ENCODE measurements at regions not wholly inside any gene's neighbourhood (a gene's known extent, or its start where the extent isn't known, plus 50 kb on each side); places are given as distances from the start of the nearest gene placed in this dataset.

GRCh38 chr2:35163948-35164347 lies 1191.6 kb upstream of the CRIM1 start:
- no peaks in the 10 kb centered on the region for H3K36me3 ChIP-seq (ENCODE audit: control insufficient read depth in 2 of 4, insufficient read depth in 4 of 4, low read length in 3 of 4)
- H3K18ac ChIP-seq (ENCODE audit: extremely low read depth, low read length): no peak overlapping the region
- no peak overlapping the region for H2BK20ac ChIP-seq (ENCODE audit: low read length)
- H3K9me3 ChIP-seq (ENCODE audit: insufficient read depth in 2 of 2, low read depth in 1 of 2, low read length in 1 of 2): no peaks in the 10 kb centered on the region
- H2BK15ac ChIP-seq (ENCODE audit: low read length): no peak overlapping the region
- H3K9ac ChIP-seq (replicated peaks in 1 of 4; ENCODE audit: extremely low read depth in 1 of 4, low read depth in 3 of 4, low read length in 3 of 4): no peak overlapping the region
- FAIRE-seq: no peak
- H3K79me1 ChIP-seq (ENCODE audit: low read depth, low read length): no peaks in the 10 kb centered on the region
- DNase-seq (ENCODE audit: low read depth in 1 of 2, low spot score in 2 of 2): no peak
- H3K4me3 ChIP-seq (ENCODE audit: extremely low read depth in 1 of 4, insufficient read depth in 2 of 4, low read depth in 3 of 4, low read length in 4 of 4): no peak overlapping the region
- no peaks in the 10 kb centered on the region for H3K79me2 ChIP-seq (ENCODE audit: control insufficient read depth in 1 of 2, insufficient read depth in 2 of 2, low read length in 2 of 2)
- no peak overlapping the region for H3K23ac ChIP-seq (ENCODE audit: insufficient read length)
- H3K23me2 ChIP-seq (ENCODE audit: low read depth, low read length): no peaks in the 10 kb centered on the region
- no peaks in the 10 kb centered on the region for H3K27me3 ChIP-seq (replicated peaks in 1 of 4; ENCODE audit: control insufficient read depth in 3 of 4, extremely low read depth in 1 of 4, insufficient read depth in 3 of 4, low read length in 3 of 4)
- POLR2A ChIA-PET (ENCODE audit: partially characterized antibody): no interaction called here
- no peak overlapping the region for H2AK5ac ChIP-seq (ENCODE audit: low read depth, low read length)
- 96% methylated on average over 2 of the region's 2 CpGs; no CpG with 5 or more reads in 1 of the 2 experiments for WGBS, 2 experiments (ENCODE audit: extremely low coverage in 1 of 2, insufficient coverage in 1 of 2, insufficient read length in 1 of 2, insufficient replicate concordance in 2 of 2, low coverage in 1 of 2, low lambda C conversion rate in 2 of 2, missing lambda C conversion rate in 1 of 2)
- H2BK120ac ChIP-seq (replicated peaks; ENCODE audit: low read depth, low read length): no peak overlapping the region
- H2BK5ac ChIP-seq (ENCODE audit: low read depth, low read length): no peak overlapping the region
- H4K8ac ChIP-seq (ENCODE audit: extremely low read depth, insufficient read depth, low read length): no peak overlapping the region
- no peak overlapping the region for H3K4ac ChIP-seq (replicated peaks; ENCODE audit: insufficient read length, low read depth, low read length)
- H4K91ac ChIP-seq (replicated peaks; ENCODE audit: insufficient read length, low read length): no peak overlapping the region
- no peak overlapping the region for H3K56ac ChIP-seq (replicated peaks; ENCODE audit: insufficient read length, low read depth, low read length)
- H2AFZ ChIP-seq (ENCODE audit: low read length): no peak overlapping the region
- H2BK12ac ChIP-seq (ENCODE audit: low read depth, low read length): no peak overlapping the region
- no peaks in the 10 kb centered on the region for H3K4me1 ChIP-seq (replicated peaks in 1 of 4; ENCODE audit: control insufficient read depth in 3 of 4, insufficient read depth in 4 of 4, low read length in 3 of 4)
- no peak overlapping the region for H4K5ac ChIP-seq (ENCODE audit: insufficient read length, low read depth, low read length)
- H3K14ac ChIP-seq (ENCODE audit: insufficient read length): no peak overlapping the region
- no peak overlapping the region for H3K27ac ChIP-seq (ENCODE audit: low read depth, low read length)
- no peaks in the 10 kb centered on the region for H4K20me1 ChIP-seq (replicated peaks in 1 of 2; ENCODE audit: control insufficient read depth in 1 of 2, insufficient read depth in 2 of 2, low read length in 2 of 2)
- no peak overlapping the region for H3K4me2 ChIP-seq (ENCODE audit: insufficient read depth in 1 of 2, low read depth in 2 of 2, low read length in 2 of 2)
- CTCF ChIA-PET (ENCODE audit: partially characterized antibody): no interaction called here
- TF ChIP-seq BACH1 (IDR thresholded peaks at IDR 0.05; ENCODE audit: low read length) (no peak), RNF2 (IDR thresholded peaks at IDR 0.05; ENCODE audit: borderline replicate concordance, low read depth, low read length, missing control alignments, poor library complexity, severe bottlenecking) (no peak), CBX8 (IDR thresholded peaks at IDR 0.05; ENCODE audit: borderline replicate concordance, low read depth, low read length) (no peak), SUZ12 (IDR thresholded peaks at IDR 0.05; ENCODE audit: low read length) (no peak)
- TF ChIP-seq, protein P1, sequence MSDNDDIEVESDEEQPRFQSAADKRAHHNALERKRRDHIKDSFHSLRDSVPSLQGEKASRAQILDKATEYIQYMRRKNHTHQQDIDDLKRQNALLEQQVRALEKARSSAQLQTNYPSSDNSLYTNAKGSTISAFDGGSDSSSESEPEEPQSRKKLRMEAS (IDR thresholded peaks at IDR 0.05): no peak

Data from H1 (cell line).